ENCODE measurements at regions not wholly inside any gene's neighbourhood (a gene's known extent, or its start where the extent isn't known, plus 50 kb on each side); places are given as distances from the start of the nearest gene placed in this dataset.

- Histone ChIP-seq H3K9me3 (no peaks in the 10 kb centered on the region), H3K27me3 (no peaks in the 10 kb centered on the region), H3K36me3 (no peaks in the 10 kb centered on the region), H3K4me1 (no peaks in the 10 kb centered on the region), H3K4me3 (replicated peaks in 1 of 3) (no peak overlapping the region), H3K27ac (no peak overlapping the region)
- no peak for TF ChIP-seq POLR2A (IDR thresholded peaks at IDR 0.05)
- TF ChIP-seq, protein P1, sequence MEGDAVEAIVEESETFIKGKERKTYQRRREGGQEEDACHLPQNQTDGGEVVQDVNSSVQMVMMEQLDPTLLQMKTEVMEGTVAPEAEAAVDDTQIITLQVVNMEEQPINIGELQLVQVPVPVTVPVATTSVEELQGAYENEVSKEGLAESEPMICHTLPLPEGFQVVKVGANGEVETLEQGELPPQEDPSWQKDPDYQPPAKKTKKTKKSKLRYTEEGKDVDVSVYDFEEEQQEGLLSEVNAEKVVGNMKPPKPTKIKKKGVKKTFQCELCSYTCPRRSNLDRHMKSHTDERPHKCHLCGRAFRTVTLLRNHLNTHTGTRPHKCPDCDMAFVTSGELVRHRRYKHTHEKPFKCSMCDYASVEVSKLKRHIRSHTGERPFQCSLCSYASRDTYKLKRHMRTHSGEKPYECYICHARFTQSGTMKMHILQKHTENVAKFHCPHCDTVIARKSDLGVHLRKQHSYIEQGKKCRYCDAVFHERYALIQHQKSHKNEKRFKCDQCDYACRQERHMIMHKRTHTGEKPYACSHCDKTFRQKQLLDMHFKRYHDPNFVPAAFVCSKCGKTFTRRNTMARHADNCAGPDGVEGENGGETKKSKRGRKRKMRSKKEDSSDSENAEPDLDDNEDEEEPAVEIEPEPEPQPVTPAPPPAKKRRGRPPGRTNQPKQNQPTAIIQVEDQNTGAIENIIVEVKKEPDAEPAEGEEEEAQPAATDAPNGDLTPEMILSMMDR (IDR thresholded peaks at IDR 0.05): no peak
- DNase-seq: no peak
- intact Hi-C loops (cut with DNase I): no loop called here
- 81 to 84% methylated on average over 6 of the region's 6 CpGs for WGBS, 2 donors
Measured at GRCh38 chr21:14722841-14723483, 176.8 kb upstream of the SAMSN1 start.

- Histone ChIP-seq H3K9me3 (no peaks in the 10 kb centered on the region), H3K4me1 (no peaks in the 10 kb centered on the region), H3K4me3 (replicated peaks in 1 of 3) (no peak overlapping the region), H3K27ac (no peak overlapping the region), H3K36me3 (no peaks in the 10 kb centered on the region), H3K27me3 (no peaks in the 10 kb centered on the region)
- WGBS, 2 donors: 69 to 90% methylated on average over 4 of the region's 4 CpGs
- intact Hi-C loops (cut with DNase I): no loop called here
- no peak for DNase-seq
- no peak for TF ChIP-seq POLR2A (IDR thresholded peaks at IDR 0.05)
- TF ChIP-seq, protein P1 (IDR thresholded peaks at IDR 0.05): no peak
Measured at GRCh38 chr21:14720237-14720636, 174.1 kb upstream of the SAMSN1 start.

DNA sequence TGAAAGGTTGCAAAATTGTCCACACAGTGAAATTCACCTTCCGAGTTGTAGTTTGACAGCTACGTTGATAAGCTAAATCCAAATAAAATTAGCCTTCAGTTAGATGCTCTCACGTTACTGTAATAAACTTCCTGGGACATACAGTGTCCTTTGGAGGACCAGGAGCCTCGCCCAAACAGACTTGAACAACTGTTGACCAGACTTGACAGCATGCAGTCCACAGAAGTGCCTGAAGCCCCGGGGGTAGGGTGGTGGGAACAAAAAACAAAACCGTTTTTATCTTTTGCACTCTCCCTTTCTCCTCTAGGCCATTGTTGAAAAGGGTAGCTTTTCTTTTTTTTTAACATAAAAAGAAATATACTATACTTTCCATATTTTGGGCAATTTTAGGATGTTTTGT, 172.8 kb upstream of the SAMSN1 start:
- Histone ChIP-seq H3K27ac (no peak overlapping the region), H3K4me1 (no peaks in the 10 kb centered on the region), H3K27me3 (no peaks in the 10 kb centered on the region), H3K4me3 (replicated peaks in 1 of 3) (no peak overlapping the region), H3K36me3 (no peaks in the 10 kb centered on the region), H3K9me3 (no peaks in the 10 kb centered on the region)
- 56 to 76% methylated on average over 6 of the region's 6 CpGs for WGBS, 2 donors
- intact Hi-C loops (cut with DNase I): no loop called here
- no peak for DNase-seq
- TF ChIP-seq POLR2A (IDR thresholded peaks at IDR 0.05): no peak
- TF ChIP-seq, protein P1 (IDR thresholded peaks at IDR 0.05): no peak

GRCh38 chr21:14716761-14717396, 170.8 kb upstream of the SAMSN1 start:
- H3K27me3 ChIP-seq: no peaks in the 10 kb centered on the region
- no peaks in the 10 kb centered on the region for H3K36me3 ChIP-seq
- intact Hi-C loops (cut with DNase I): no loop called here
- TF ChIP-seq POLR2A (IDR thresholded peaks at IDR 0.05): no peak
- TF ChIP-seq, protein P1 (IDR thresholded peaks at IDR 0.05): no peak
- no peak overlapping the region for H3K4me3 ChIP-seq (replicated peaks in 1 of 3)
- WGBS, 2 donors: 61 to 69% methylated on average over 3 of the region's 3 CpGs
- H3K27ac ChIP-seq: no peak overlapping the region
- DNase-seq: no peak
- no peaks in the 10 kb centered on the region for H3K4me1 ChIP-seq
- no peaks in the 10 kb centered on the region for H3K9me3 ChIP-seq

GRCh38 chr21:14713109-14713508, 167.0 kb upstream of the SAMSN1 start:
- DNase-seq: no peak
- Histone ChIP-seq H3K27ac (no peak overlapping the region), H3K36me3 (no peaks in the 10 kb centered on the region), H3K9me3 (no peaks in the 10 kb centered on the region), H3K27me3 (no peaks in the 10 kb centered on the region), H3K4me3 (replicated peaks in 1 of 3) (no peak overlapping the region), H3K4me1 (no peaks in the 10 kb centered on the region)
- TF ChIP-seq, protein P1 (IDR thresholded peaks at IDR 0.05): no peak
- TF ChIP-seq POLR2A (IDR thresholded peaks at IDR 0.05): no peak
- intact Hi-C loops (cut with DNase I): no loop called here
